HepG2 (cell line): ENCODE measurements at regions not wholly inside any gene's neighbourhood (a gene's known extent, or its start where the extent isn't known, plus 50 kb on each side); places are given as distances from the start of the nearest gene placed in this dataset.
A peak's percentile ranks its signal among the peaks of the same experiment; 100 is the strongest.

Experiments
- ATAC-seq: fragments of 200-7000 bp; cut with Tn5 transposase; 3 replicates; pipeline ENCODE4 v1.9.1; 2020; ENCODE audit warnings: mild to moderate bottlenecking, moderate library complexity
- BruUV-seq: library from RNA; stranded (reverse); fragments of 400-500 nt; replicated peaks from 2 replicates; lab custom pipeline; 2021; lab: Mats Ljungman, UMichigan
- CTCF ChIA-PET: fragments of 300-600 bp; formaldehyde crosslinking; extraction: SDS; loops from one replicate; lab custom pipeline; 2021; ENCODE audit warnings: low total read pairs, inconsistent platforms, low intra/inter-chr PET ratio; lab: Yijun Ruan, JAX
- POLR2A ChIA-PET: fragments of 350-600 bp; sonication (Branson Sonifier 250); formaldehyde crosslinking; loops from one replicate; lab custom pipeline; 2020; ENCODE audit warnings: antibody characterized with exemption, inconsistent platforms; lab: Yijun Ruan, JAX
- DNase-seq: peaks from one replicate; pipeline ENCODE4 v3.0.0-alpha.2; 2015; ENCODE audit warnings: low spot score
- FAIRE-seq: peaks from 3 replicates; lab custom pipeline; 2011; peaks lifted over from hg19 to GRCh38; lab: Jason Lieb, UNC
- H2AFZ ChIP-seq: one replicate; pipeline ENCODE4 v1.6.1; 2011; ENCODE audit warnings: low read length, inconsistent platforms
- H3K27ac ChIP-seq: fragments of 300-600 bp; 3 replicates; pipeline ENCODE4 v1.8.0; 2011; ENCODE audit warnings: mixed run types, mild to moderate bottlenecking, mixed read lengths, low read length, inconsistent platforms; ENCODE audit not compliant: insufficient read depth; ENCODE audit errors: extremely low read length
- H3K27me3 ChIP-seq, 2 experiments: fragments of 200-600 bp in 1 of 2; 2 replicates in 1 of 2; 3 replicates in 1 of 2; pipeline versions ENCODE4 v1.6.0 to v1.8.0; 2011; ENCODE audit warnings: low read length in 2 of 2, mild to moderate bottlenecking in 2 of 2, moderate library complexity in 2 of 2, inconsistent platforms in 1 of 2; ENCODE audit not compliant: insufficient read depth in 2 of 2, control insufficient read depth in 1 of 2
- H3K36me3 ChIP-seq, 2 experiments: fragments of 200-600 bp in 1 of 2; replicated peaks in 1 of 2; 2 replicates in 1 of 2; 3 replicates in 1 of 2; pipeline versions ENCODE4 v1.5.1 to v1.8.0; 2011; ENCODE audit warnings: low read length in 2 of 2, inconsistent platforms in 1 of 2; ENCODE audit not compliant: insufficient read depth in 2 of 2, control insufficient read depth in 1 of 2
- H3K4me1 ChIP-seq: 2 replicates; pipeline ENCODE4 v1.5.1; 2012; ENCODE audit warnings: low read length, inconsistent platforms; ENCODE audit not compliant: insufficient read depth
- H3K4me2 ChIP-seq: 2 replicates; pipeline ENCODE4 v1.6.0; 2011; ENCODE audit warnings: low read depth, low read length, inconsistent platforms
- H3K4me3 ChIP-seq, 3 experiments: fragments of 200-600 bp in 1 of 3; sonication (generic), shearing (Covaris generic) in 1 of 3; replicated peaks in 1 of 3; 2 replicates each; pipeline ENCODE4 v1.5.1; 2011 to 2016; ENCODE audit warnings: low read length in 3 of 3, inconsistent platforms in 2 of 3, low read depth in 2 of 3, mild to moderate bottlenecking in 2 of 3, control low read depth in 1 of 3, mixed read lengths in 1 of 3; ENCODE audit not compliant: insufficient read depth in 1 of 3
- H3K79me2 ChIP-seq: one replicate; pipeline ENCODE4 v1.6.1; 2011; ENCODE audit warnings: low read length, inconsistent platforms; ENCODE audit not compliant: insufficient read depth
- H3K9ac ChIP-seq: 2 replicates; pipeline ENCODE4 v1.6.0; 2011; ENCODE audit warnings: mild to moderate bottlenecking, low read depth, low read length, inconsistent platforms; ENCODE audit not compliant: insufficient read depth
- H3K9me3 ChIP-seq: 2 replicates; pipeline ENCODE4 v1.5.1; 2012; ENCODE audit warnings: mild to moderate bottlenecking, low read length
- H4K20me1 ChIP-seq: 2 replicates; pipeline ENCODE4 v1.6.0; 2011; ENCODE audit warnings: inconsistent platforms, mild to moderate bottlenecking, low read length, moderate library complexity; ENCODE audit not compliant: insufficient read depth
- EEA1 ChIP-seq: sonication (generic); formaldehyde crosslinking; IDR thresholded peaks from 2 replicates; pipeline ENCODE4 v1.5.1; 2020; ENCODE audit warnings: mild to moderate bottlenecking, missing genetic modification reagents, borderline replicate concordance
- ESRRA ChIP-seq: sonication (generic); formaldehyde crosslinking; IDR thresholded peaks from 2 replicates; pipeline ENCODE4 v1.5.1; 2020; ENCODE audit warnings: mild to moderate bottlenecking, low read depth, missing genetic modification reagents
- GPN1 ChIP-seq: sonication (generic); formaldehyde crosslinking; IDR thresholded peaks from 2 replicates; pipeline ENCODE4 v1.5.1; 2020; ENCODE audit warnings: missing genetic modification reagents, borderline replicate concordance
- GRHL1 ChIP-seq: sonication (generic); formaldehyde crosslinking; conservative IDR thresholded peaks from 2 replicates; pipeline ENCODE4 v1.8.0; 2022; ENCODE audit warnings: missing genetic modification reagents
- HNRNPL ChIP-seq: fragments of 200-400 bp; formaldehyde crosslinking; IDR thresholded peaks from 2 replicates; pipeline ENCODE4 v1.6.1; 2017; ENCODE audit warnings: mild to moderate bottlenecking, low read depth, low read length
- MXD1 ChIP-seq: sonication (generic); formaldehyde crosslinking; IDR thresholded peaks from 2 replicates; pipeline ENCODE4 v1.4.0; 2020; ENCODE audit warnings: mild to moderate bottlenecking, missing genetic modification reagents
- RELA ChIP-seq: sonication (generic); formaldehyde crosslinking; IDR thresholded peaks from 2 replicates; pipeline ENCODE4 v1.4.0; 2020; ENCODE audit warnings: missing genetic modification reagents
- SRSF4 ChIP-seq: fragments of 200-400 bp; formaldehyde crosslinking; IDR thresholded peaks from one replicate; pipeline ENCODE4 v1.6.1; 2018; ENCODE audit warnings: mild to moderate bottlenecking, low read depth, low read length, moderate library complexity; ENCODE audit not compliant: poor library complexity, severe bottlenecking
- SRSF9 ChIP-seq: fragments of 200-400 bp; formaldehyde crosslinking; IDR thresholded peaks from 2 replicates; pipeline ENCODE4 v1.6.1; 2018; ENCODE audit warnings: borderline replicate concordance, mild to moderate bottlenecking, low read depth, low read length; ENCODE audit not compliant: insufficient read depth, poor library complexity, severe bottlenecking
- TCF7 ChIP-seq: sonication (generic); IDR thresholded peaks from 2 replicates; pipeline ENCODE4 v1.6.1; 2016; ENCODE audit warnings: antibody characterized with exemption, low read depth
- YY1 ChIP-seq: IDR thresholded peaks from 2 replicates; pipeline ENCODE4 v1.6.1; 2011; ENCODE audit warnings: low read length, low read depth, moderate library complexity, mild to moderate bottlenecking; ENCODE audit not compliant: insufficient read depth, insufficient replicate concordance
- ZFAT ChIP-seq: sonication (generic); formaldehyde crosslinking; conservative IDR thresholded peaks from 2 replicates; pipeline ENCODE4 v1.8.1; 2023; ENCODE audit warnings: missing genetic modification reagents, inconsistent platforms
- ZNF24 ChIP-seq: fragments of 450-650 bp; IDR thresholded peaks from 2 replicates; pipeline ENCODE4 v1.6.1; 2017; ENCODE audit warnings: antibody characterized with exemption, mild to moderate bottlenecking
- ZNF550 ChIP-seq: sonication (generic); formaldehyde crosslinking; IDR thresholded peaks from 2 replicates; pipeline ENCODE4 v1.4.0; 2020; ENCODE audit warnings: mild to moderate bottlenecking, missing genetic modification reagents, borderline replicate concordance
- ZNF567 ChIP-seq: sonication (generic); formaldehyde crosslinking; IDR thresholded peaks from 2 replicates; pipeline ENCODE4 v1.8.1; 2023; ENCODE audit warnings: mild to moderate bottlenecking, missing genetic modification reagents, borderline replicate concordance
- ZNF761 ChIP-seq: sonication (generic); formaldehyde crosslinking; conservative IDR thresholded peaks from 2 replicates; pipeline ENCODE4 v1.4.0; 2020; ENCODE audit warnings: mild to moderate bottlenecking, missing genetic modification reagents
- ZNF773 ChIP-seq: sonication (generic); formaldehyde crosslinking; IDR thresholded peaks from 2 replicates; pipeline ENCODE4 v1.4.0; 2020; ENCODE audit warnings: missing genetic modification reagents, borderline replicate concordance
- WGBS: methylation state at CpG from one replicate; pipeline ENCODE4 v1.1.6; 2017; ENCODE audit warnings: low lambda C conversion rate; 5-methylcytosine and 5-hydroxymethylcytosine counted together
- in situ Hi-C: cut with HindIII; loops from 2 replicates; pipeline ENCODE4 v1.10.0; 2017; ENCODE audit warnings: low pct_unique_long_range_greater_than_20kb; ENCODE audit not compliant: extremely low pct_ligation_motif_present
- intact Hi-C: fragments of 100-400 bp; cut with micrococcal nuclease; formaldehyde crosslinking; loops from one replicate; pipeline ENCODE4 v1.10.0; 2022; ENCODE audit not compliant: unreplicated experiment

- Histone ChIP-seq H3K27me3 (no peaks in the 10 kb centered on the region; a peak in 1 of 5 replicates), H2AFZ (no peak overlapping the region), H3K9ac (no peak overlapping the region), H3K4me3 (no peak overlapping the region), H3K9me3 (no peaks in the 10 kb centered on the region), H3K79me2 (no peaks in the 10 kb centered on the region), H3K36me3 (no peaks in the 10 kb centered on the region), H3K4me2 (no peak overlapping the region), H3K27ac (no peak overlapping the region), H3K4me1 (no peaks in the 10 kb centered on the region), H4K20me1 (no peaks in the 10 kb centered on the region)
- intact Hi-C loops: no loop called here
- FAIRE-seq: no peak
- ChIA-PET POLR2A (no interaction called here), CTCF (no interaction called here)
- WGBS: 7% methylated on average over 7 of the region's 7 CpGs
- in situ Hi-C loops: no loop called here
- peak; percentile 50; the same call in 1 of the 3 replicates for ATAC-seq
- peak; percentile 5 for DNase-seq
- TF ChIP-seq ZNF24 (no peak), ZNF567 (CRISPR knock-in tag) (no peak), ZFAT (CRISPR knock-in tag) (no peak), GRHL1 (no peak), HNRNPL (no peak), ZNF550 (no peak), MXD1 (CRISPR knock-in tag) (no peak), ESRRA (CRISPR knock-in tag) (no peak), ZNF773 (CRISPR knock-in tag) (no peak), TCF7 (no peak), SRSF9 (no peak), ZNF761 (CRISPR knock-in tag) (no peak), EEA1 (CRISPR knock-in tag) (no peak), RELA (CRISPR knock-in tag) (no peak), GPN1 (CRISPR knock-in tag) (no peak), YY1 (no peak), SRSF4 (no peak)
- BruUV-seq: no TSS peak
These were observed 439.9 kb downstream of the GADD45G start for GRCh38 chr9:90044710-90045151.
